GM12878 (cell line): ENCODE measurements at regions not wholly inside any gene's neighbourhood (a gene's known extent, or its start where the extent isn't known, plus 50 kb on each side); places are given as distances from the start of the nearest gene placed in this dataset.

Experiments
- ATAC-seq: fragments of 200-7000 bp; cut with Tn5 transposase; 3 replicates; pipeline ENCODE4 v1.9.1; 2020; ENCODE audit warnings: mild to moderate bottlenecking, moderate library complexity
- BruUV-seq: library from RNA; stranded (reverse); fragments of 400-500 nt; replicated peaks from 2 replicates; lab custom pipeline; 2021; lab: Mats Ljungman, UMichigan
- CTCF ChIA-PET: fragments of 300-600 bp; sonication (Branson Sonifier 250); formaldehyde crosslinking; extraction: SDS; loops from one replicate; lab custom pipeline; 2021; ENCODE audit warnings: inconsistent platforms; lab: Yijun Ruan, JAX
- POLR2A ChIA-PET: fragments of 350-600 bp; formaldehyde crosslinking; extraction: SDS; loops from one replicate; lab custom pipeline; 2021; ENCODE audit warnings: inconsistent platforms; lab: Charles Lee
- RAD21 ChIA-PET: fragments of 300-600 bp; sonication (Branson Sonifier 250); formaldehyde crosslinking; loops from one replicate; lab custom pipeline; 2023; ENCODE audit warnings: antibody characterized with exemption; ENCODE audit not compliant: unreplicated experiment; lab: Charles Lee
- SMC1A ChIA-PET: fragments of 300-600 bp; sonication (Branson Sonifier 250); formaldehyde crosslinking; loops from one replicate; lab custom pipeline; 2023; ENCODE audit not compliant: unreplicated experiment, uncharacterized antibody; lab: Charles Lee
- DNase-seq: peaks from one replicate; pipeline ENCODE4 v3.0.0-alpha.2; 2011; ENCODE audit warnings: low read depth, low spot score
- FAIRE-seq: peaks from 3 replicates; lab custom pipeline; 2011; peaks lifted over from hg19 to GRCh38; lab: Jason Lieb, UNC
- H2AFZ ChIP-seq: 2 replicates; pipeline ENCODE4 v1.6.0; 2011; ENCODE audit warnings: low read depth, low read length, control low read depth; ENCODE audit not compliant: control insufficient read depth
- H3K27ac ChIP-seq: 2 replicates; pipeline ENCODE4 v1.5.1; 2011; ENCODE audit warnings: control low read depth; ENCODE audit not compliant: control insufficient read depth, insufficient read depth
- H3K27me3 ChIP-seq, 2 experiments: replicated peaks in 1 of 2; 2 replicates each; pipeline versions ENCODE4 v1.6.0 to v1.6.1; 2011; ENCODE audit warnings: low read length in 1 of 2; ENCODE audit not compliant: control insufficient read depth in 2 of 2, insufficient read depth in 2 of 2
- H3K36me3 ChIP-seq, 2 experiments: 2 replicates each; pipeline ENCODE4 v1.5.1; 2011; ENCODE audit warnings: low read length in 1 of 2; ENCODE audit not compliant: control insufficient read depth in 2 of 2, insufficient read depth in 2 of 2
- H3K4me1 ChIP-seq: 2 replicates; pipeline ENCODE4 v1.6.1; 2011; ENCODE audit warnings: mild to moderate bottlenecking, low read length, moderate library complexity, mixed read lengths; ENCODE audit not compliant: control insufficient read depth, insufficient read depth
- H3K4me2 ChIP-seq: 2 replicates; pipeline ENCODE4 v1.6.0; 2011; ENCODE audit warnings: control low read depth; ENCODE audit not compliant: control insufficient read depth, insufficient read depth
- H3K4me3 ChIP-seq: fragments of 200-600 bp; sonication (generic); 2 replicates; pipeline ENCODE4 v1.5.1; 2016
- H3K79me2 ChIP-seq: 2 replicates; pipeline ENCODE4 v1.6.0; 2011; ENCODE audit warnings: low read length; ENCODE audit not compliant: control insufficient read depth, insufficient read depth
- H3K9ac ChIP-seq: 2 replicates; pipeline ENCODE4 v1.8.0; 2011; ENCODE audit warnings: low read length, control low read depth, mixed read lengths; ENCODE audit not compliant: control insufficient read depth, insufficient read depth
- H3K9me3 ChIP-seq: replicated peaks from 3 replicates; pipeline ENCODE4 v1.5.1; 2011; ENCODE audit warnings: mild to moderate bottlenecking, low read length; ENCODE audit not compliant: control insufficient read depth, insufficient read depth
- H4K20me1 ChIP-seq: 2 replicates; pipeline ENCODE4 v1.6.0; 2011; ENCODE audit not compliant: control insufficient read depth, insufficient read depth
- CHD4 ChIP-seq: fragments of 200-600 bp; sonication (generic); IDR thresholded peaks from 2 replicates; pipeline ENCODE4 v1.6.1; 2016; ENCODE audit warnings: mild to moderate bottlenecking
- FOS ChIP-seq: IDR thresholded peaks from 3 replicates; pipeline ENCODE4 v1.6.1; 2011; ENCODE audit warnings: borderline replicate concordance; ENCODE audit not compliant: insufficient read length; ENCODE audit errors: extremely low read depth
- FOXK2 ChIP-seq: fragments of 450-650 bp; IDR thresholded peaks from 2 replicates; pipeline ENCODE4 v1.6.1; 2017; ENCODE audit warnings: mild to moderate bottlenecking, moderate library complexity
- IRF3 ChIP-seq: fragments of 450-650 bp; IDR thresholded peaks from 2 replicates; pipeline ENCODE4 v1.6.1; 2014; ENCODE audit warnings: mild to moderate bottlenecking
- KAT2A ChIP-seq: conservative IDR thresholded peaks from 2 replicates; pipeline ENCODE4 v1.6.1; 2011; ENCODE audit warnings: low read depth, low read length; ENCODE audit not compliant: control insufficient read depth
- MTA3 ChIP-seq: IDR thresholded peaks from 2 replicates; pipeline ENCODE4 v1.6.1; 2012; ENCODE audit warnings: low read length, inconsistent platforms, borderline replicate concordance
- MXI1 ChIP-seq: fragments of 150-350 bp; IDR thresholded peaks from 2 replicates; pipeline ENCODE4 v1.6.1; 2011; ENCODE audit warnings: low read depth, mild to moderate bottlenecking, inconsistent platforms, low read length, improper control_type of control experiment
- RAD21 ChIP-seq: IDR thresholded peaks from 2 replicates; pipeline ENCODE4 v1.6.1; 2011; ENCODE audit warnings: mild to moderate bottlenecking, low read depth, low read length, moderate library complexity; ENCODE audit not compliant: insufficient read depth
- SMAD1 ChIP-seq: fragments of 450-650 bp; IDR thresholded peaks from 2 replicates; pipeline ENCODE4 v1.6.1; 2018; ENCODE audit warnings: mild to moderate bottlenecking, low read depth; ENCODE audit not compliant: partially characterized antibody
- TBL1XR1 ChIP-seq: IDR thresholded peaks from 2 replicates; pipeline ENCODE4 v1.6.1; 2012; ENCODE audit warnings: low read depth, low read length, improper control_type of control experiment
- TCF12 ChIP-seq: IDR thresholded peaks from 2 replicates; pipeline ENCODE4 v1.6.1; 2011; ENCODE audit warnings: low read depth, mild to moderate bottlenecking, low read length
- WGBS: methylation state at CpG from one replicate; pipeline ENCODE4 v1.1.6; 2016; ENCODE audit warnings: low lambda C conversion rate; ENCODE audit not compliant: insufficient replicate concordance, insufficient coverage; ENCODE audit errors: missing lambda C conversion rate; 5-methylcytosine and 5-hydroxymethylcytosine counted together
- in situ Hi-C: fragments of 300-500 bp; cut with MboI; formaldehyde crosslinking; loops from 9 replicates; pipeline ENCODE4 v1.14.3; 2018; ENCODE audit warnings: mixed read lengths
- intact Hi-C: fragments of 100-400 bp; cut with micrococcal nuclease; formaldehyde crosslinking; loops from one replicate; pipeline ENCODE4 v1.14.2; 2022; ENCODE audit not compliant: unreplicated experiment

DNA sequence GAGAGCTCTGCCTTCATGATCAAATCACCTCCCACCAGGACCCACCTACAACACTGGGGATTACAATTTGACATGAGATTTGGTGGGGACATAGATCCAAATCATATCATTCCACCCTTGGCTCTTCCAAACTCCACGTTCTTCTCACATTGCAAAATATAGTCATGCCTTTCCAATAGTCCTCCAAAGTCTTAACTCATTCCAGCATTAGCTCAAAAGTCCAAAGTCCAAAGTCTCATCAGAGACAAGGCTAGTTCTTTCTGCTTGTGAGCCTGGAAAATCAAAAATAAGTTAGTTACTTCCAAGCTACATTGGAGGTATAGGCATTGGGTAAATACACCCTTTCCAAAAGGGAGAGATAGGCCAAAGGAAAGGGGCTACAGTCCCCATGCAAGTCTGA is 186.9 kb upstream of the PAPPA start:
- H3K4me1 ChIP-seq, result no peaks in the 10 kb centered on the region
- no peak overlapping the region for H3K9ac ChIP-seq
- in situ Hi-C loops, result no loop called here
- TF ChIP-seq FOXK2 (no peak), MTA3 (no peak), TBL1XR1 (no peak), FOS (no peak), IRF3 (no peak), MXI1 (no peak), KAT2A (no peak), CHD4 (no peak), TCF12 (no peak), RAD21 (no peak), SMAD1 (no peak)
- no peak for ATAC-seq
- no peaks in the 10 kb centered on the region for H4K20me1 ChIP-seq
- H3K27me3 ChIP-seq, result no peaks in the 10 kb centered on the region
- H3K4me2 ChIP-seq, result no peak overlapping the region
- H3K27ac ChIP-seq, result no peak overlapping the region
- DNase-seq, result no peak
- intact Hi-C loops, result no loop called here
- SMC1A ChIA-PET, result interaction anchor here (1.5 kb wide), 1 partner anchor 12 kb away, joined by 3 read pairs; no protein-coding TSS in a partner anchor
- RAD21 ChIA-PET, result no interaction called here
- no peaks in the 10 kb centered on the region for H3K36me3 ChIP-seq
- 0% methylated on average over 1 of the region's 1 CpG for WGBS
- POLR2A ChIA-PET, result no interaction called here
- no peak overlapping the region for H2AFZ ChIP-seq
- no peaks in the 10 kb centered on the region for H3K79me2 ChIP-seq
- CTCF ChIA-PET, result no interaction called here
- H3K4me3 ChIP-seq, result no peak overlapping the region
- FAIRE-seq, result no peak
- H3K9me3 ChIP-seq, result no peaks in the 10 kb centered on the region
- BruUV-seq, result no TSS peak
